ENCODE measurements at regions not wholly inside any gene's neighbourhood (a gene's known extent, or its start where the extent isn't known, plus 50 kb on each side); places are given as distances from the start of the nearest gene placed in this dataset.

- Histone ChIP-seq H3K36me3 (no peaks in the 10 kb centered on the region), H3K4me3 (no peak overlapping the region), H3K27ac (no peak overlapping the region), H3K27me3 (peaks cover 0 to 12% (median 0%) of the 10 kb centered on the region in 7 donors), H3K9me3 (peaks cover 0 to 10% (median 0%) of the 10 kb centered on the region in 11 donors), H3K4me1 (peaks cover 0 to 4% (median 0%) of the 10 kb centered on the region in 9 donors)
- TF ChIP-seq CTCF (IDR thresholded peaks at IDR 0.05): no peak
- 70 to 72% methylated on average over 11 of the region's 11 CpGs for WGBS, 2 donors
- intact Hi-C loops (cut with DNase I): no loop called here
- DNase-seq (no peak), ATAC-seq (no peak)
These were observed 138.8 kb upstream of the RASSF8 start for GRCh38 chr12:25819691-25820090.

GRCh38 chr12:25822281-25822680, 136.2 kb upstream of the RASSF8 start:
- intact Hi-C loops (cut with DNase I): no loop called here
- TF ChIP-seq CTCF (IDR thresholded peaks at IDR 0.05): no peak
- 81 to 82% methylated on average over 3 of the region's 3 CpGs for WGBS, 2 donors
- H3K4me3 ChIP-seq: no peak overlapping the region
- H3K36me3 ChIP-seq: no peaks in the 10 kb centered on the region
- peaks cover 0 to 12% (median 0%) of the 10 kb centered on the region in 7 donors for H3K27me3 ChIP-seq
- H3K9me3 ChIP-seq: peaks cover 0 to 5% (median 0%) of the 10 kb centered on the region in 11 donors
- H3K27ac ChIP-seq: no peak overlapping the region
- ATAC-seq: no peak
- H3K4me1 ChIP-seq: peaks cover 0 to 9% (median 0%) of the 10 kb centered on the region in 9 donors
- no peak for DNase-seq

- DNase-seq (peak in 1 of 2 donors; percentile 36), ATAC-seq (peak in 7 of 8 donors; percentile 27 to 68 (median 62))
- no peaks in the 10 kb centered on the region for H3K36me3 ChIP-seq
- no peak overlapping the region for H3K4me3 ChIP-seq
- H3K27ac ChIP-seq: no peak overlapping the region
- intact Hi-C loops (cut with DNase I): no loop called here
- H3K4me1 ChIP-seq: peaks cover 0 to 30% (median 6%) of the 10 kb centered on the region in 9 donors
- H3K9me3 ChIP-seq: no peaks in the 10 kb centered on the region
- 58 to 62% methylated on average over 2 of the region's 2 CpGs for WGBS, 2 donors
- TF ChIP-seq CTCF (IDR thresholded peaks at IDR 0.05): no peak
- H3K27me3 ChIP-seq: peaks cover 0 to 12% (median 0%) of the 10 kb centered on the region in 7 donors
These were observed 133.7 kb upstream of the RASSF8 start for GRCh38 chr12:25824734-25825133.

- 76 to 82% methylated on average over 6 of the region's 6 CpGs for WGBS, 2 donors
- no peaks in the 10 kb centered on the region for H3K9me3 ChIP-seq
- no peaks in the 10 kb centered on the region for H3K36me3 ChIP-seq
- intact Hi-C loops (cut with DNase I): no loop called here
- peaks cover 0 to 30% (median 6%) of the 10 kb centered on the region in 9 donors for H3K4me1 ChIP-seq
- no peak overlapping the region for H3K27ac ChIP-seq
- no peak for TF ChIP-seq CTCF (IDR thresholded peaks at IDR 0.05)
- ATAC-seq (no peak), DNase-seq (no peak)
- no peak overlapping the region for H3K4me3 ChIP-seq
- H3K27me3 ChIP-seq: peaks cover 0 to 9% (median 0%) of the 10 kb centered on the region in 7 donors
These were observed 133.0 kb upstream of the RASSF8 start for GRCh38 chr12:25825446-25825845.
